Astrocyte of the cerebellum (primary cell): ENCODE measurements at regions not wholly inside any gene's neighbourhood (a gene's known extent, or its start where the extent isn't known, plus 50 kb on each side); places are given as distances from the start of the nearest gene placed in this dataset.

Experiments
- DNase-seq: peaks from one replicate; pipeline ENCODE4 v3.0.0-alpha.2; 2011; ENCODE audit warnings: low read depth
- H3K4me3 ChIP-seq: 2 replicates; pipeline ENCODE4 v1.5.1; 2011; ENCODE audit warnings: mild to moderate bottlenecking, low read depth, low read length, moderate library complexity
- CTCF ChIP-seq: IDR thresholded peaks from 2 replicates; pipeline ENCODE4 v1.5.1; 2012; ENCODE audit warnings: low read length, low read depth, moderate library complexity, mild to moderate bottlenecking; ENCODE audit errors: missing control alignments
- in situ Hi-C: cut with HindIII; loops from 2 replicates; pipeline ENCODE4 v1.10.0; 2017; ENCODE audit warnings: low sequenced_read_pairs

GRCh38 chr12:92056290-92056689 is 89.4 kb downstream of the BTG1 start:
- TF ChIP-seq CTCF, result no peak
- no peak overlapping the region for H3K4me3 ChIP-seq
- in situ Hi-C loops, result no loop called here
- DNase-seq, result no peak

- in situ Hi-C loops, result no loop called here
- H3K4me3 ChIP-seq, result no peak overlapping the region
- no peak for DNase-seq
- TF ChIP-seq CTCF, result no peak
These were observed 89.8 kb downstream of the BTG1 start for GRCh38 chr12:92055877-92056276.

- DNase-seq, result no peak
- H3K4me3 ChIP-seq, result no peak overlapping the region
- in situ Hi-C loops, result no loop called here
- no peak for TF ChIP-seq CTCF
These were observed 94.2 kb downstream of the BTG1 start for GRCh38 chr12:92051441-92051840.

GRCh38 chr12:92049403-92049802 is 96.2 kb downstream of the BTG1 start:
- in situ Hi-C loops, result loop anchor here (5.0 kb wide), 1 partner anchor 83 kb away; no protein-coding TSS in a partner anchor
- DNase-seq, result no peak
- H3K4me3 ChIP-seq, result no peak overlapping the region
- no peak for TF ChIP-seq CTCF

GRCh38 chr12:92047393-92047826 is 98.2 kb downstream of the BTG1 start:
- H3K4me3 ChIP-seq, result no peak overlapping the region
- TF ChIP-seq CTCF, result no peak
- DNase-seq, result no peak
- in situ Hi-C loops, result loop anchor here (5.0 kb wide), 1 partner anchor 85 kb away; no protein-coding TSS in a partner anchor

GRCh38 chr12:92046557-92047392 is 98.9 kb downstream of the BTG1 start:
- H3K4me3 ChIP-seq, result no peak overlapping the region
- in situ Hi-C loops, result loop anchor here (5.0 kb wide), 1 partner anchor 86 kb away; no protein-coding TSS in a partner anchor
- DNase-seq, result no peak
- TF ChIP-seq CTCF, result no peak
